Suprapubic skin (tissue), 4 donors: ENCODE measurements at regions not wholly inside any gene's neighbourhood (a gene's known extent, or its start where the extent isn't known, plus 50 kb on each side); places are given as distances from the start of the nearest gene placed in this dataset.

Source experiments
- DNase-seq, 2 donors: peaks; one replicate each; pipeline ENCODE4 v3.0.0-alpha.2; 2019; ENCODE audit warnings: low spot score in 2 of 2
- H3K27ac ChIP-seq: fragments of 200-600 bp; sonication (generic); one replicate; pipeline ENCODE4 v1.5.1; 2019
- H3K27me3 ChIP-seq: fragments of 200-600 bp; sonication (generic); one replicate; pipeline ENCODE4 v1.5.1; 2019
- H3K36me3 ChIP-seq: fragments of 200-600 bp; sonication (generic); one replicate; pipeline ENCODE4 v1.5.1; 2019
- H3K4me1 ChIP-seq: fragments of 200-600 bp; sonication (generic); one replicate; pipeline ENCODE4 v1.5.1; 2019
- H3K4me3 ChIP-seq: fragments of 200-600 bp; sonication (generic); one replicate; pipeline ENCODE4 v1.5.1; 2019; ENCODE audit warnings: mild to moderate bottlenecking
- H3K9me3 ChIP-seq: fragments of 200-600 bp; sonication (generic); one replicate; pipeline ENCODE4 v1.5.1; 2019
- CTCF ChIP-seq, 2 donors: fragments of 200-600 bp in 1 of 2; fragments of 450-650 bp in 1 of 2; sonication (generic) in 1 of 2; IDR thresholded peaks; one replicate each; pipeline ENCODE4 v1.5.1; 2016 to 2019; ENCODE audit warnings: antibody characterized with exemption in 2 of 2, mild to moderate bottlenecking in 1 of 2, moderate library complexity in 1 of 2
- EP300 ChIP-seq: sonication (generic); formaldehyde crosslinking; IDR thresholded peaks from one replicate; pipeline ENCODE4 v1.6.1; 2017; ENCODE audit warnings: antibody characterized with exemption
- POLR2A ChIP-seq, 2 donors: fragments of 450-650 bp; IDR thresholded peaks; one replicate each; pipeline ENCODE4 v1.6.1; 2017; ENCODE audit warnings: antibody characterized with exemption in 2 of 2, mild to moderate bottlenecking in 2 of 2, moderate library complexity in 2 of 2
- POLR2AphosphoS5 ChIP-seq, 3 donors: sonication (generic); formaldehyde crosslinking; IDR thresholded peaks; one replicate each; pipeline ENCODE4 v1.6.1; 2017; ENCODE audit warnings: antibody characterized with exemption in 3 of 3
- WGBS: methylation state at CpG from one replicate; pipeline ENCODE4 v1.1.5; 2018; 5-methylcytosine and 5-hydroxymethylcytosine counted together

- no peak overlapping the region for H3K27ac ChIP-seq
- no peaks in the 10 kb centered on the region for H3K9me3 ChIP-seq
- TF ChIP-seq POLR2AphosphoS5 (IDR thresholded peaks at IDR 0.05) = no peak
- TF ChIP-seq POLR2A (IDR thresholded peaks at IDR 0.05) = no peak
- TF ChIP-seq EP300 = no peak
- TF ChIP-seq CTCF (IDR thresholded peaks at IDR 0.05) = no peak
- H3K4me3 ChIP-seq = no peak overlapping the region
- no peaks in the 10 kb centered on the region for H3K27me3 ChIP-seq
- no peaks in the 10 kb centered on the region for H3K4me1 ChIP-seq
- 92% methylated on average over 6 of the region's 6 CpGs for WGBS
- no peaks in the 10 kb centered on the region for H3K36me3 ChIP-seq
- DNase-seq = no peak
Measured at GRCh38 chr1:227379555-227379892, 61.2 kb upstream of the CDC42BPA start.

DNA sequence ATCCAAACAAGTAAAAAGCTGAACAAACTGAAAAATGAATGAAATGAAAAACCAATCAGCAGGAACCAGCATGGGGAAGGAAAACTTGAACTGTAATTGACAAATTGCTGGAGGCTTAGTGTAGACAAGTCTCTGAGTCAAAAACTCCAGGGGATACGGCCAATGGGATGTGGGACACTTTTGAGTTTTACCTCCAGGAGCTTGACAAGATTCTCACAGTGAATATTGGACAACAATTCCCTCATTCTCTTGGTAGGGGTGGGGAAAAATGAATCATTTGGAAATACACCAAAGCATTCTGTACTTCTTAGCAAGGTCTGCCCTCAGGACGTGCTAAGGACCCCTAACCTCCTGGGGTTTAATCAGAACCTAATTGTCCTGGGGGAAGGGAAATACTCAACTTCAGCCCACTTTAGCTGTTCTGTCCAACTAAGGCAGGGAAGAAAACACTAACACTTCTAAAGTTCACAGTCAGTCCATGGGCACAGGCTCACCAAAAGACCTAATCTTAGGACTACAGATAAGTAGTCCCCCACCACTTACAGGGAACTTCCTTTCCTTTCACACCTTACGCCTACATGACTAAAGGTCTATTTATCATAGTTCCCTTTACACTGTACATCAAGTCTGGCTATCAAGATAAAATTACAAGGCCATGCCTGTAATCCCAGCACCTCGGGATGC lies 60.7 kb upstream of the CDC42BPA start:
- no peak overlapping the region for H3K27ac ChIP-seq
- H3K36me3 ChIP-seq = no peaks in the 10 kb centered on the region
- no peaks in the 10 kb centered on the region for H3K9me3 ChIP-seq
- WGBS = 77% methylated on average over 4 of the region's 4 CpGs
- H3K4me1 ChIP-seq = no peaks in the 10 kb centered on the region
- no peak overlapping the region for H3K4me3 ChIP-seq
- H3K27me3 ChIP-seq = no peaks in the 10 kb centered on the region
- DNase-seq = no peak
- no peak for TF ChIP-seq CTCF (IDR thresholded peaks at IDR 0.05)

DNA sequence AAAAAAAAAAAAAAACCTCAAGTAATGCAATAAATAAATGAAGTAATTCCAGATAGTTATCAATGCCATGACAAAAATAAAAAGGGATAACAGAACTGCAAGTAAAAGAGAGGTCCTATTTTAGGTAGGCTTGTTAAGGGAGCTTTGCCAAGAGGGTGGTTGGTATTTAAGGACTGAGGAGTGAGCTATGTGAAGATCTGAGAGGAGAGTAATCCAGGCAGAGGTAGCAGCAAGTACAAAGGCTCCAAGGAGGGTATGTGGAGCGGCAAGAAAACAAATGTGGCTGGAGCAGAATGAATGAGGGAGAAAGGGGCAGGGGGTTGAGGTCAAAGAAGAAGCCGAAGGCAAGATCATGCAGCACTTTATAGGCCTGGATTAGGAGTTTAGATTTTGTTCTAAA lies 59.9 kb upstream of the CDC42BPA start:
- no peak overlapping the region for H3K27ac ChIP-seq
- H3K4me1 ChIP-seq = no peaks in the 10 kb centered on the region
- no peaks in the 10 kb centered on the region for H3K27me3 ChIP-seq
- H3K9me3 ChIP-seq = no peaks in the 10 kb centered on the region
- H3K4me3 ChIP-seq = no peak overlapping the region
- TF ChIP-seq CTCF (IDR thresholded peaks at IDR 0.05) (no peak), POLR2A (IDR thresholded peaks at IDR 0.05) (no peak), POLR2AphosphoS5 (IDR thresholded peaks at IDR 0.05) (no peak), EP300 (no peak)
- no peak for DNase-seq
- 82% methylated on average over 2 of the region's 2 CpGs for WGBS
- no peaks in the 10 kb centered on the region for H3K36me3 ChIP-seq

- H3K27ac ChIP-seq = no peak overlapping the region
- H3K9me3 ChIP-seq = no peaks in the 10 kb centered on the region
- no peaks in the 10 kb centered on the region for H3K27me3 ChIP-seq
- H3K4me3 ChIP-seq = no peak overlapping the region
- H3K4me1 ChIP-seq = no peaks in the 10 kb centered on the region
- 77% methylated on average over 1 of the region's 1 CpG for WGBS
- no peaks in the 10 kb centered on the region for H3K36me3 ChIP-seq
- no peak for DNase-seq
- no peak for TF ChIP-seq EP300
- no peak for TF ChIP-seq POLR2A (IDR thresholded peaks at IDR 0.05)
- no peak for TF ChIP-seq CTCF (IDR thresholded peaks at IDR 0.05)
- TF ChIP-seq POLR2AphosphoS5 (IDR thresholded peaks at IDR 0.05) = no peak
Measured at GRCh38 chr1:227374846-227375245, 56.6 kb upstream of the CDC42BPA start.

GRCh38 chr1:227372726-227373130 lies 54.4 kb upstream of the CDC42BPA start:
- Histone ChIP-seq H3K27me3 (no peaks in the 10 kb centered on the region), H3K36me3 (no peaks in the 10 kb centered on the region), H3K4me1 (no peaks in the 10 kb centered on the region), H3K27ac (no peak overlapping the region), H3K4me3 (no peak overlapping the region), H3K9me3 (no peaks in the 10 kb centered on the region)
- no peak for DNase-seq
- no peak for TF ChIP-seq EP300
- TF ChIP-seq CTCF (IDR thresholded peaks at IDR 0.05) = no peak
- no peak for TF ChIP-seq POLR2A (IDR thresholded peaks at IDR 0.05)
- no peak for TF ChIP-seq POLR2AphosphoS5 (IDR thresholded peaks at IDR 0.05)
- WGBS = 75% methylated on average over 1 of the region's 1 CpG
